ENCODE measurements at regions not wholly inside any gene's neighbourhood (a gene's known extent, or its start where the extent isn't known, plus 50 kb on each side); places are given as distances from the start of the nearest gene placed in this dataset.
"Not testable (repeated sequence)": the region's sequence is repeated elsewhere in the genome, so short reads cannot be mapped to it uniquely, and the experiment has no call there.

DNA sequence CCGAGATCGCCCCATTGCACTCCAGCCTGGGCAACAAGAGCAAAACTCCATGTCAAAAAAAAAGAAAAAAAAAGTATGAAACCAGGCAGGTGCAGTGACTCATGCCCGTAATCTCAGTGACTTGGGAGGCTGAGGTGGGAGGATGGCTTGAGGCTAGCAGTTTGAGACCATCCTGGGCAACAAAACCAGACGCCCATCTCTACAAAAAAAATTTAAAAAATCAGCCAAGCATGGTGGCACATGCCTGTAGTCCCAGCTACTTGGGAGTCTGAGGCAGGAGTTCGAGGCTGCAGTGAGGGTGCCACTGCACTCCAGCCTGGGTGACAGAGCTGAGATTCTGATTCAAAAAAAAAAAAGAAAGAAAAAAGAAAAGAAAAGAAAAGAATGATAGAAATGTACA is 277.8 kb downstream of the MYCN start:
- 81% methylated on average over 5 of the region's 5 CpGs for WGBS

GRCh38 chr2:16217741-16218140 is 277.4 kb downstream of the MYCN start:
- not testable (repeated sequence) for H3K4me1 ChIP-seq (ENCODE audit: control insufficient read depth in 4 of 4, insufficient read depth in 4 of 4, low read length in 3 of 4); DNase-seq (ENCODE audit: low spot score); H3K9ac ChIP-seq (ENCODE audit: low read depth in 1 of 2, low read length in 2 of 2); H3K36me3 ChIP-seq (ENCODE audit: control insufficient read depth in 4 of 4, insufficient read depth in 3 of 4, low read depth in 1 of 4, low read length in 3 of 4); H3K9me3 ChIP-seq (ENCODE audit: control insufficient read depth in 4 of 4, low read length in 3 of 4); H3K27me3 ChIP-seq (ENCODE audit: control insufficient read depth in 4 of 4, insufficient read depth in 4 of 4, low read length in 3 of 4); H3K27ac ChIP-seq (ENCODE audit: low read depth in 1 of 2, low read length in 2 of 2); H3K4me3 ChIP-seq (ENCODE audit: low read depth in 1 of 3, low read length in 3 of 3)
- 93% methylated on average over 8 of the region's 8 CpGs for WGBS

More for the DNA sequence above, 277.8 kb downstream of the MYCN start:
- H3K4me3 ChIP-seq (ENCODE audit: low read depth in 1 of 3, low read length in 3 of 3): no peak overlapping the region
- H3K9ac ChIP-seq (ENCODE audit: low read depth in 1 of 2, low read length in 2 of 2): no peak overlapping the region
- H3K9me3 ChIP-seq (ENCODE audit: control insufficient read depth in 4 of 4, low read length in 3 of 4): no peaks in the 10 kb centered on the region
- H3K4me1 ChIP-seq (ENCODE audit: control insufficient read depth in 4 of 4, insufficient read depth in 4 of 4, low read length in 3 of 4): no peaks in the 10 kb centered on the region
- TF ChIP-seq SP1 (IDR thresholded peaks at IDR 0.05): no peak
- no peak for TF ChIP-seq HNF4G (IDR thresholded peaks at IDR 0.05)
- TF ChIP-seq REST (IDR thresholded peaks at IDR 0.05): no peak
- no peak for TF ChIP-seq GABPA (IDR thresholded peaks at IDR 0.05 in 1 of 2, conservative IDR thresholded peaks at IDR 0.05 in 1 of 2)
- no peak for TF ChIP-seq FOXA1 (IDR thresholded peaks at IDR 0.05)
- no peak for TF ChIP-seq RAD21 (IDR thresholded peaks at IDR 0.05)
- no peak for TF ChIP-seq TAF1 (conservative IDR thresholded peaks at IDR 0.05)
- no peak for TF ChIP-seq NR2F2 (IDR thresholded peaks at IDR 0.05)
- TF ChIP-seq CTCF (IDR thresholded peaks at IDR 0.05; ENCODE audit: low read depth, low read length, missing input control): no peak
- TF ChIP-seq YY1 (IDR thresholded peaks at IDR 0.05): no peak
- no peak for TF ChIP-seq FOXA2 (IDR thresholded peaks at IDR 0.05)
- no peak for TF ChIP-seq ZBTB33 (IDR thresholded peaks at IDR 0.05)
- no peak for TF ChIP-seq MAX (IDR thresholded peaks at IDR 0.05)
- no peak for TF ChIP-seq JUND (IDR thresholded peaks at IDR 0.05)
- no peak for TF ChIP-seq HNF4A (conservative IDR thresholded peaks at IDR 0.05)
- no peak for TF ChIP-seq RXRA (IDR thresholded peaks at IDR 0.05)
- no peak for TF ChIP-seq EGR1 (IDR thresholded peaks at IDR 0.05; ENCODE audit: low read depth in 2 of 2)
- TF ChIP-seq ATF3 (IDR thresholded peaks at IDR 0.05): no peak
- H3K27ac ChIP-seq (ENCODE audit: low read depth in 1 of 2, low read length in 2 of 2): no peak overlapping the region
- no peak for DNase-seq (ENCODE audit: low spot score)
- H3K36me3 ChIP-seq (ENCODE audit: control insufficient read depth in 4 of 4, insufficient read depth in 3 of 4, low read depth in 1 of 4, low read length in 3 of 4): no peaks in the 10 kb centered on the region
- H3K27me3 ChIP-seq (ENCODE audit: control insufficient read depth in 4 of 4, insufficient read depth in 4 of 4, low read length in 3 of 4): no peaks in the 10 kb centered on the region
